ENCODE measurements at regions not wholly inside any gene's neighbourhood (a gene's known extent, or its start where the extent isn't known, plus 50 kb on each side); places are given as distances from the start of the nearest gene placed in this dataset.

DNA sequence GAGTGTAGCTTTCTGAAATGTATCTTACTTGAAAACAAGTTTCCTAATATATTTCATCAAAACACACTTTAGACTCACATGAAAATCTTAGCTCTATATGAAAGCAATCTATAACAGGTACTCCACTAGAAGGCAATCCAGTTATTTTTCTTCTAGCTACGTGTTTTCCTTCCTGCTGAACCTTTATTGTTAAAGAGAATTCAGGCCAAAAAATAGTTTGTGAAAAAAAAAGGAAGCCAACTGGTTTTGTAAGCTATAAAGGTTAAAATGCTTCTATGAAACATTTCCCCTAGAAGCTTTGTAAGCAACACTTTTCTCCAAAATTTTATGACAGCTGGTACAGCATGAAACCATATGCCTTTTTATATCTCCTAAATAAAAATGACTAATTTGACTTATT is 304.7 kb upstream of the DIAPH2 start:
- Histone ChIP-seq H3K27ac (ENCODE audit: control insufficient read depth, insufficient read depth) (no peak overlapping the region), H2AFZ (ENCODE audit: control insufficient read depth, low read depth, low read length) (no peak overlapping the region), H4K20me1 (ENCODE audit: control insufficient read depth, insufficient read depth) (no peaks in the 10 kb centered on the region), H3K27me3 (replicated peaks in 1 of 2; ENCODE audit: control insufficient read depth in 2 of 2, insufficient read depth in 2 of 2, low read length in 1 of 2) (no peaks in the 10 kb centered on the region), H3K4me2 (ENCODE audit: control insufficient read depth, insufficient read depth) (no peak overlapping the region), H3K9ac (ENCODE audit: control insufficient read depth, insufficient read depth, low read length) (no peak overlapping the region), H3K9me3 (replicated peaks; ENCODE audit: control insufficient read depth, insufficient read depth, low read length) (no peaks in the 10 kb centered on the region), H3K4me3 (no peak overlapping the region), H3K4me1 (ENCODE audit: control insufficient read depth, insufficient read depth, low read length) (no peaks in the 10 kb centered on the region), H3K79me2 (ENCODE audit: control insufficient read depth, insufficient read depth, low read length) (no peaks in the 10 kb centered on the region), H3K36me3 (ENCODE audit: control insufficient read depth in 2 of 2, insufficient read depth in 2 of 2, low read length in 1 of 2) (no peaks in the 10 kb centered on the region)
- POLR2A ChIA-PET = no interaction called here
- RAD21 ChIA-PET (ENCODE audit: unreplicated experiment) = interaction anchor here (0.6 kb wide), 1 partner anchor 360 kb away, joined by 3 read pairs; no protein-coding TSS in a partner anchor
- in situ Hi-C loops (cut with MboI) (no loop called here), intact Hi-C loops (cut with micrococcal nuclease; ENCODE audit: unreplicated experiment) (loop anchor here (10.0 kb wide), 1 partner anchor 385 kb away; no protein-coding TSS in a partner anchor)
- no peak for FAIRE-seq
- SMC1A ChIA-PET (ENCODE audit: uncharacterized antibody, unreplicated experiment) = interaction anchor here (0.7 to 1.2 kb wide), 2 partner anchors 11 to 105 kb away, joined by 3 read pairs; no protein-coding TSS in a partner anchor
- no peak for ATAC-seq
- CTCF ChIA-PET = no interaction called here
- WGBS (ENCODE audit: insufficient coverage, insufficient replicate concordance, low lambda C conversion rate, missing lambda C conversion rate) = 0% methylated on average over 1 of the region's 1 CpG
- no TSS peak for BruUV-seq (replicated peaks)
- no peak for DNase-seq (ENCODE audit: low read depth, low spot score)
- TF ChIP-seq EGR1 (IDR thresholded peaks at IDR 0.05; ENCODE audit: borderline replicate concordance in 1 of 2, low read depth in 2 of 2, low read length in 2 of 2) (no peak), ZNF207 (IDR thresholded peaks at IDR 0.05; ENCODE audit: borderline replicate concordance) (no peak), CBFB (IDR thresholded peaks at IDR 0.05; ENCODE audit: low read depth) (no peak), JUNB (IDR thresholded peaks at IDR 0.05) (no peak), EZH2 (IDR thresholded peaks at IDR 0.05; ENCODE audit: borderline replicate concordance, control insufficient read depth, low read depth, low read length) (no peak), SMAD5 (IDR thresholded peaks at IDR 0.05; ENCODE audit: low read depth) (no peak), RELA (IDR thresholded peaks at IDR 0.05; ENCODE audit: borderline replicate concordance, partially characterized antibody) (no peak), NFYB (IDR thresholded peaks at IDR 0.05; ENCODE audit: insufficient read depth, low read depth, low read length) (no peak), TCF3 (IDR thresholded peaks at IDR 0.05; ENCODE audit: borderline replicate concordance, insufficient read depth, low read depth, low read length) (no peak), HCFC1 (IDR thresholded peaks at IDR 0.05; ENCODE audit: low read length) (no peak), RB1 (IDR thresholded peaks at IDR 0.05; ENCODE audit: borderline replicate concordance) (no peak)
- TF ChIP-seq, protein P1, sequence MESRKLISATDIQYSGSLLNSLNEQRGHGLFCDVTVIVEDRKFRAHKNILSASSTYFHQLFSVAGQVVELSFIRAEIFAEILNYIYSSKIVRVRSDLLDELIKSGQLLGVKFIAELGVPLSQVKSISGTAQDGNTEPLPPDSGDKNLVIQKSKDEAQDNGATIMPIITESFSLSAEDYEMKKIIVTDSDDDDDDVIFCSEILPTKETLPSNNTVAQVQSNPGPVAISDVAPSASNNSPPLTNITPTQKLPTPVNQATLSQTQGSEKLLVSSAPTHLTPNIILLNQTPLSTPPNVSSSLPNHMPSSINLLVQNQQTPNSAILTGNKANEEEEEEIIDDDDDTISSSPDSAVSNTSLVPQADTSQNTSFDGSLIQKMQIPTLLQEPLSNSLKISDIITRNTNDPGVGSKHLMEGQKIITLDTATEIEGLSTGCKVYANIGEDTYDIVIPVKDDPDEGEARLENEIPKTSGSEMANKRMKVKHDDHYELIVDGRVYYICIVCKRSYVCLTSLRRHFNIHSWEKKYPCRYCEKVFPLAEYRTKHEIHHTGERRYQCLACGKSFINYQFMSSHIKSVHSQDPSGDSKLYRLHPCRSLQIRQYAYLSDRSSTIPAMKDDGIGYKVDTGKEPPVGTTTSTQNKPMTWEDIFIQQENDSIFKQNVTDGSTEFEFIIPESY (IDR thresholded peaks at IDR 0.05) = no peak
- TF ChIP-seq, protein P2, sequence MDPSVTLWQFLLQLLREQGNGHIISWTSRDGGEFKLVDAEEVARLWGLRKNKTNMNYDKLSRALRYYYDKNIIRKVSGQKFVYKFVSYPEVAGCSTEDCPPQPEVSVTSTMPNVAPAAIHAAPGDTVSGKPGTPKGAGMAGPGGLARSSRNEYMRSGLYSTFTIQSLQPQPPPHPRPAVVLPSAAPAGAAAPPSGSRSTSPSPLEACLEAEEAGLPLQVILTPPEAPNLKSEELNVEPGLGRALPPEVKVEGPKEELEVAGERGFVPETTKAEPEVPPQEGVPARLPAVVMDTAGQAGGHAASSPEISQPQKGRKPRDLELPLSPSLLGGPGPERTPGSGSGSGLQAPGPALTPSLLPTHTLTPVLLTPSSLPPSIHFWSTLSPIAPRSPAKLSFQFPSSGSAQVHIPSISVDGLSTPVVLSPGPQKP (IDR thresholded peaks at IDR 0.05; ENCODE audit: low read depth, low read length) = no peak

Measured in GM12878 (cell line).